ENCODE measurements at regions not wholly inside any gene's neighbourhood (a gene's known extent, or its start where the extent isn't known, plus 50 kb on each side); places are given as distances from the start of the nearest gene placed in this dataset.

DNA sequence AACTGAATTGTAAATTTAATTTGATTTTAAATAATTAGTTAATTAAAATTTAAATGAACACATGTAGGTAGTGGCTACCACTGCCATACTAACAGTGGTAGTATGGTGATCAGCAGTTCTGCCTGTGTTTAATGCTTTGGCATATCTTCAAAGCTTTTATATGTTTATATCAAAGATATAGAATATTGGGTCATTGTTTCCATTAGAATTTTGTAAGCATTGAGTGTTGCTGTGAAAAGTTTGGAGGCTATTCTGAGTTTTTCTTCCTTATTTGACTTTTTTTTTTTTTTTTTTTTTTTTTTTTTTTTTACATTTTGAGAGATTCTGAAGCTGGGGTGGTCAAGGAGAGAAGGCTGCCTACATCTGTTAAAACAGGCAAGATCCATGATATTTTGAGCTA is 134.2 kb downstream of the SPATA31D1 start:
- H2BK120ac ChIP-seq (ENCODE audit: low read depth, low read length, poor library complexity, severe bottlenecking), result no peak overlapping the region
- no peak overlapping the region for H2AFZ ChIP-seq (ENCODE audit: low read length)
- H3K56ac ChIP-seq (ENCODE audit: insufficient read length, low read depth, low read length), result no peak overlapping the region
- H2BK15ac ChIP-seq (ENCODE audit: low read depth, low read length), result no peak overlapping the region
- no peak overlapping the region for H4K5ac ChIP-seq (ENCODE audit: insufficient read length, low read depth, low read length)
- H3K9me3 ChIP-seq (ENCODE audit: control insufficient read depth, low read depth, low read length), result no peaks in the 10 kb centered on the region
- no peaks in the 10 kb centered on the region for H3K79me1 ChIP-seq (ENCODE audit: insufficient read depth, low read depth, low read length, poor library complexity, severe bottlenecking)
- H3K79me2 ChIP-seq (ENCODE audit: insufficient read depth, low read length), result no peaks in the 10 kb centered on the region
- no peak overlapping the region for H3K27ac Mint-ChIP-seq
- H3K18ac ChIP-seq (ENCODE audit: insufficient read length, low read depth, low read length), result no peak overlapping the region
- no peak overlapping the region for H3K9ac ChIP-seq (ENCODE audit: extremely low read depth, insufficient read length, low read length)
- H4K20me1 ChIP-seq (ENCODE audit: control insufficient read depth, insufficient read depth, insufficient read length), result no peaks in the 10 kb centered on the region
- no peak overlapping the region for H3K4me2 ChIP-seq (ENCODE audit: insufficient read depth, insufficient read length, low read length)
- H2AK5ac ChIP-seq (ENCODE audit: insufficient read length, low read length), result no peak overlapping the region
- H2BK5ac ChIP-seq (ENCODE audit: insufficient read length, low read length), result no peak overlapping the region
- no peak for DNase-seq
- no peak overlapping the region for H3K27ac ChIP-seq (ENCODE audit: insufficient read length, low read depth, low read length)
- no peak overlapping the region for H2BK12ac ChIP-seq (ENCODE audit: insufficient read length, low read depth, low read length)
- TF ChIP-seq, protein P1, sequence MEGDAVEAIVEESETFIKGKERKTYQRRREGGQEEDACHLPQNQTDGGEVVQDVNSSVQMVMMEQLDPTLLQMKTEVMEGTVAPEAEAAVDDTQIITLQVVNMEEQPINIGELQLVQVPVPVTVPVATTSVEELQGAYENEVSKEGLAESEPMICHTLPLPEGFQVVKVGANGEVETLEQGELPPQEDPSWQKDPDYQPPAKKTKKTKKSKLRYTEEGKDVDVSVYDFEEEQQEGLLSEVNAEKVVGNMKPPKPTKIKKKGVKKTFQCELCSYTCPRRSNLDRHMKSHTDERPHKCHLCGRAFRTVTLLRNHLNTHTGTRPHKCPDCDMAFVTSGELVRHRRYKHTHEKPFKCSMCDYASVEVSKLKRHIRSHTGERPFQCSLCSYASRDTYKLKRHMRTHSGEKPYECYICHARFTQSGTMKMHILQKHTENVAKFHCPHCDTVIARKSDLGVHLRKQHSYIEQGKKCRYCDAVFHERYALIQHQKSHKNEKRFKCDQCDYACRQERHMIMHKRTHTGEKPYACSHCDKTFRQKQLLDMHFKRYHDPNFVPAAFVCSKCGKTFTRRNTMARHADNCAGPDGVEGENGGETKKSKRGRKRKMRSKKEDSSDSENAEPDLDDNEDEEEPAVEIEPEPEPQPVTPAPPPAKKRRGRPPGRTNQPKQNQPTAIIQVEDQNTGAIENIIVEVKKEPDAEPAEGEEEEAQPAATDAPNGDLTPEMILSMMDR (conservative IDR thresholded peaks at IDR 0.05), result no peak
- no peak overlapping the region for H3K14ac ChIP-seq (ENCODE audit: insufficient read depth, low read length)
- H3K4me3 Mint-ChIP-seq, result no peak overlapping the region
- no peaks in the 10 kb centered on the region for H3K27me3 Mint-ChIP-seq (ENCODE audit: low read depth)
- no peaks in the 10 kb centered on the region for H3K27me3 ChIP-seq (ENCODE audit: insufficient read depth, low read length)
- H3K23ac ChIP-seq (ENCODE audit: insufficient read length, low read depth, low read length), result no peak overlapping the region
- H3K9me3 Mint-ChIP-seq, result no peaks in the 10 kb centered on the region
- H3K4ac ChIP-seq (ENCODE audit: low read depth, low read length), result no peak overlapping the region
- peaks cover 1% of the 10 kb centered on the region in 2 experiments for H3K4me1 Mint-ChIP-seq
- no peak overlapping the region for H3T11ph ChIP-seq (ENCODE audit: low read length)
- H2BK20ac ChIP-seq (ENCODE audit: low read depth, low read length, poor library complexity, severe bottlenecking), result no peak overlapping the region
- no peaks in the 10 kb centered on the region for H3K23me2 ChIP-seq (ENCODE audit: insufficient read length, low read depth, low read length, poor library complexity, severe bottlenecking)
- H3K36me3 Mint-ChIP-seq (ENCODE audit: insufficient read depth in 1 of 3, low read depth in 3 of 3), result no peaks in the 10 kb centered on the region
- no peaks in the 10 kb centered on the region for H3K4me1 ChIP-seq (ENCODE audit: insufficient read depth, low read length)
- H4K8ac ChIP-seq (replicated peaks; ENCODE audit: insufficient read length, low read depth, low read length), result no peak overlapping the region
- no peak overlapping the region for H4K91ac ChIP-seq (ENCODE audit: insufficient read length, low read depth, low read length)
